Activated gamma-delta T cell (primary cell): ENCODE measurements at regions not wholly inside any gene's neighbourhood (a gene's known extent, or its start where the extent isn't known, plus 50 kb on each side); places are given as distances from the start of the nearest gene placed in this dataset.
"Not testable (repeated sequence)": the region's sequence is repeated elsewhere in the genome, so short reads cannot be mapped to it uniquely, and the experiment has no call there.

ENCODE experiments used
- DNase-seq: peaks from one replicate; lab custom pipeline; 2025; lab: John Stamatoyannopoulos, UW

- DNase-seq, result no peak
These were observed 327.8 kb downstream of the CENPW start for GRCh38 chr6:126667728-126668127.

- no peak for DNase-seq
These were observed 332.7 kb downstream of the CENPW start for GRCh38 chr6:126672649-126673048.

- DNase-seq, result not testable (repeated sequence)
These were observed 333.8 kb downstream of the CENPW start for GRCh38 chr6:126673749-126674148.

- no peak for DNase-seq
These were observed 342.5 kb downstream of the CENPW start for GRCh38 chr6:126682440-126682839.

GRCh38 chr6:126685182-126685581 is 345.3 kb downstream of the CENPW start:
- no peak for DNase-seq

GRCh38 chr6:126696921-126697693 is 357.2 kb downstream of the CENPW start:
- DNase-seq, result no peak

- DNase-seq, result no peak
These were observed 358.9 kb downstream of the CENPW start for GRCh38 chr6:126698732-126699240.

GRCh38 chr6:126701676-126702560 is 362.0 kb downstream of the CENPW start:
- no peak for DNase-seq

- DNase-seq, result no peak
These were observed 376.1 kb downstream of the CENPW start for GRCh38 chr6:126716032-126716431.

- DNase-seq, result no peak
These were observed 377.1 kb downstream of the CENPW start for GRCh38 chr6:126716826-126717509.

- no peak for DNase-seq
These were observed 378.8 kb downstream of the CENPW start for GRCh38 chr6:126718600-126719327.

GRCh38 chr6:126720304-126720703 is 380.4 kb downstream of the CENPW start:
- DNase-seq, result no peak

- DNase-seq, result no peak
These were observed 381.8 kb downstream of the CENPW start for GRCh38 chr6:126721581-126722160.

GRCh38 chr6:126722411-126722810 is 382.5 kb downstream of the CENPW start:
- no peak for DNase-seq

- no peak for DNase-seq
These were observed 383.7 kb downstream of the CENPW start for GRCh38 chr6:126723541-126724170.

- DNase-seq, result no peak
These were observed 384.9 kb downstream of the CENPW start for GRCh38 chr6:126724821-126725220.

- DNase-seq, result not testable (repeated sequence)
These were observed 386.5 kb downstream of the CENPW start for GRCh38 chr6:126726454-126726853.

GRCh38 chr6:126738146-126738545 is 380.3 kb upstream of the RSPO3 start:
- no peak for DNase-seq

GRCh38 chr6:126738641-126739040 is 379.8 kb upstream of the RSPO3 start:
- DNase-seq, result no peak

- no peak for DNase-seq
These were observed 375.4 kb upstream of the RSPO3 start for GRCh38 chr6:126743076-126743475.
